IMR-90 (cell line): ENCODE measurements at regions not wholly inside any gene's neighbourhood (a gene's known extent, or its start where the extent isn't known, plus 50 kb on each side); places are given as distances from the start of the nearest gene placed in this dataset.

Experiments
- ATAC-seq: fragments of 200-7000 bp; cut with Tn5 transposase; 2 replicates; pipeline ENCODE4 v1.9.1; 2020; ENCODE audit warnings: low read depth, mild to moderate bottlenecking, moderate library complexity
- BruUV-seq: library from RNA; stranded (reverse); fragments of 400-500 nt; replicated peaks from 2 replicates; lab custom pipeline; 2021; lab: Mats Ljungman, UMichigan
- CTCF ChIA-PET: fragments of 300-600 bp; formaldehyde crosslinking; extraction: SDS; loops from one replicate; lab custom pipeline; 2021; ENCODE audit warnings: antibody characterized with exemption; lab: Yijun Ruan, JAX
- POLR2A ChIA-PET: fragments of 300-600 bp; sonication (Branson Sonifier 250); formaldehyde crosslinking; loops from one replicate; lab custom pipeline; 2022; ENCODE audit warnings: antibody characterized with exemption; ENCODE audit not compliant: unreplicated experiment; lab: Charles Lee
- DNase-seq: peaks from one replicate; pipeline ENCODE4 v3.0.0; 2013
- H2AFZ ChIP-seq: replicated peaks from 2 replicates; pipeline ENCODE3; 2013; ENCODE audit warnings: low read length, mild to moderate bottlenecking; ENCODE audit not compliant: poor library complexity
- H2AK5ac ChIP-seq: 2 replicates; pipeline ENCODE4 v1.6.1; 2013; ENCODE audit warnings: low read depth, low read length, inconsistent platforms
- H2AK9ac ChIP-seq: replicated peaks from 2 replicates; pipeline ENCODE3; 2013; ENCODE audit warnings: mild to moderate bottlenecking, low read depth, low read length, moderate library complexity; ENCODE audit not compliant: poor library complexity
- H2BK120ac ChIP-seq: 2 replicates; pipeline ENCODE4 v1.6.1; 2013; ENCODE audit warnings: low read depth, low read length, inconsistent platforms
- H2BK15ac ChIP-seq: 3 replicates; pipeline ENCODE4 v1.6.1; 2013; ENCODE audit warnings: low read depth, low read length, inconsistent platforms
- H2BK20ac ChIP-seq: 2 replicates; pipeline ENCODE4 v1.6.1; 2013; ENCODE audit warnings: low read depth, mild to moderate bottlenecking, inconsistent platforms, low read length, moderate library complexity
- H2BK5ac ChIP-seq: 2 replicates; pipeline ENCODE4 v1.6.1; 2013; ENCODE audit warnings: mild to moderate bottlenecking, low read depth, low read length, inconsistent platforms; ENCODE audit not compliant: poor library complexity, severe bottlenecking
- H3K14ac ChIP-seq: replicated peaks from 2 replicates; pipeline ENCODE4 v1.6.1; 2013; ENCODE audit warnings: low read depth, low read length, inconsistent platforms
- H3K18ac ChIP-seq: 2 replicates; pipeline ENCODE4 v1.6.1; 2013; ENCODE audit warnings: low read depth, low read length, control low read depth
- H3K23ac ChIP-seq: 2 replicates; pipeline ENCODE4 v1.6.1; 2013; ENCODE audit warnings: low read depth, low read length, inconsistent platforms
- H3K27ac ChIP-seq: 2 replicates; pipeline ENCODE4 v1.5.1; 2013; ENCODE audit warnings: mild to moderate bottlenecking, control low read depth, low read length; ENCODE audit not compliant: insufficient read depth
- H3K27me3 ChIP-seq: 2 replicates; pipeline ENCODE4 v1.6.1; 2013; ENCODE audit warnings: low read length; ENCODE audit not compliant: control insufficient read depth, insufficient read depth
- H3K36me3 ChIP-seq: 2 replicates; pipeline ENCODE4 v1.6.1; 2013; ENCODE audit warnings: low read length, mixed read lengths; ENCODE audit not compliant: control insufficient read depth, insufficient read depth
- H3K4ac ChIP-seq: 2 replicates; pipeline ENCODE4 v1.6.1; 2013; ENCODE audit warnings: low read depth, low read length, inconsistent platforms
- H3K4me1 ChIP-seq: 2 replicates; pipeline ENCODE4 v1.6.1; 2013; ENCODE audit warnings: low read length, mixed read lengths; ENCODE audit not compliant: control insufficient read depth, insufficient read depth
- H3K4me2 ChIP-seq: 2 replicates; pipeline ENCODE4 v1.6.1; 2013; ENCODE audit warnings: low read depth, mild to moderate bottlenecking, control low read depth, low read length, moderate library complexity
- H3K4me3 ChIP-seq: 2 replicates; pipeline ENCODE4 v1.5.1; 2013; ENCODE audit warnings: low read depth, mild to moderate bottlenecking, control low read depth, low read length, moderate library complexity; ENCODE audit not compliant: insufficient read depth
- H3K56ac ChIP-seq: 2 replicates; pipeline ENCODE4 v1.6.1; 2013; ENCODE audit warnings: low read length, inconsistent platforms; ENCODE audit not compliant: insufficient read depth; ENCODE audit errors: extremely low read depth
- H3K79me1 ChIP-seq, 2 experiments: 2 replicates each; pipeline ENCODE4 v1.6.1; 2013; ENCODE audit warnings: low read length in 2 of 2, inconsistent platforms in 1 of 2, low read depth in 1 of 2
- H3K9ac ChIP-seq: 2 replicates; pipeline ENCODE4 v1.6.1; 2013; ENCODE audit warnings: low read depth, low read length, control low read depth
- H3K9me1 ChIP-seq: 2 replicates; pipeline ENCODE4 v1.6.1; 2013; ENCODE audit warnings: low read length, inconsistent platforms; ENCODE audit not compliant: insufficient read depth
- H3K9me3 ChIP-seq: 2 replicates; pipeline ENCODE4 v1.6.1; 2013; ENCODE audit warnings: low read length; ENCODE audit not compliant: control insufficient read depth, insufficient read depth
- H4K20me1 ChIP-seq: 2 replicates; pipeline ENCODE4 v1.6.1; 2013; ENCODE audit warnings: low read length, inconsistent platforms; ENCODE audit not compliant: insufficient read depth
- H4K5ac ChIP-seq: 2 replicates; pipeline ENCODE4 v1.6.1; 2013; ENCODE audit warnings: mild to moderate bottlenecking, low read depth, low read length, control low read depth
- H4K8ac ChIP-seq, 2 experiments: 2 replicates each; pipeline ENCODE4 v1.6.1; 2013; ENCODE audit warnings: low read depth in 2 of 2, low read length in 2 of 2, control low read depth in 1 of 2, inconsistent platforms in 1 of 2
- H4K91ac ChIP-seq: 2 replicates; pipeline ENCODE4 v1.6.1; 2013; ENCODE audit warnings: low read depth, low read length, inconsistent platforms; ENCODE audit not compliant: insufficient read depth
- BHLHE40 ChIP-seq: fragments of 150-350 bp; IDR thresholded peaks from 2 replicates; pipeline ENCODE4 v1.6.1; 2016; ENCODE audit warnings: mild to moderate bottlenecking, low read depth, low read length
- CEBPB ChIP-seq: IDR thresholded peaks from 2 replicates; pipeline ENCODE4 v1.6.1; 2012; ENCODE audit warnings: low read depth, low read length, improper control_type of control experiment
- CTCF ChIP-seq: conservative IDR thresholded peaks from 2 replicates; pipeline ENCODE4 v1.5.1; 2012; ENCODE audit warnings: mild to moderate bottlenecking, low read depth, low read length, improper control_type of control experiment
- FOS ChIP-seq: fragments of 150-350 bp; IDR thresholded peaks from 2 replicates; pipeline ENCODE4 v1.6.1; 2016; ENCODE audit warnings: low read depth, low read length
- MAFK ChIP-seq: IDR thresholded peaks from 2 replicates; pipeline ENCODE4 v1.6.1; 2012; ENCODE audit warnings: low read depth, low read length, improper control_type of control experiment
- MAZ ChIP-seq: IDR thresholded peaks from 2 replicates; pipeline ENCODE4 v1.6.1; 2012; ENCODE audit warnings: low read depth, mild to moderate bottlenecking, low read length, improper control_type of control experiment, moderate library complexity, borderline replicate concordance
- MXI1 ChIP-seq: IDR thresholded peaks from 2 replicates; pipeline ENCODE4 v1.6.1; 2012; ENCODE audit warnings: low read depth, mild to moderate bottlenecking, low read length, moderate library complexity, borderline replicate concordance
- POLR2A ChIP-seq: IDR thresholded peaks from 2 replicates; pipeline ENCODE4 v1.6.1; 2012; ENCODE audit warnings: mild to moderate bottlenecking, low read depth, low read length
- RAD21 ChIP-seq: IDR thresholded peaks from 2 replicates; pipeline ENCODE4 v1.6.1; 2012; ENCODE audit warnings: low read length, improper control_type of control experiment
- SMC3 ChIP-seq: fragments of 150-350 bp; IDR thresholded peaks from 2 replicates; pipeline ENCODE4 v1.6.1; 2016; ENCODE audit warnings: low read depth, mild to moderate bottlenecking, antibody characterized with exemption, low read length, moderate library complexity
- WGBS, 2 experiments: methylation state at CpG; one replicate each; pipeline versions ENCODE4 v1.1.5 to v1.1.7; 2013; ENCODE audit warnings: missing lambda C conversion rate in 2 of 2; ENCODE audit not compliant: insufficient read length in 1 of 2; ENCODE audit errors: extremely low coverage in 2 of 2; 5-methylcytosine and 5-hydroxymethylcytosine counted together
- dilution Hi-C: fragments of 300-500 bp; cut with HindIII; formaldehyde crosslinking; loops from one replicate; pipeline ENCODE4 v1.14.3; 2018; ENCODE audit warnings: low sequenced_read_pairs; ENCODE audit not compliant: unreplicated experiment
- in situ Hi-C: fragments of 300-500 bp; cut with MboI; formaldehyde crosslinking; loops from 3 replicates; pipeline ENCODE4 v1.14.3; 2019; ENCODE audit warnings: low sequenced_read_pairs, inconsistent platforms, mixed read lengths
- intact Hi-C: fragments of 100-400 bp; cut with micrococcal nuclease; formaldehyde crosslinking; loops from 2 replicates; pipeline ENCODE4 v1.10.0; 2022

- Histone ChIP-seq H2AFZ (no peak overlapping the region), H2AK9ac (no peak overlapping the region), H2BK20ac (peak overlapping the region; percentile 4; the same call in 1 of the 2 replicates), H2AK5ac (peak overlapping the region; percentile 51), H3K79me1 (peaks cover 0 to 2% of the 10 kb centered on the region in 2 experiments; a peak in 1 of 4 replicates), H3K9me1 (peaks cover 3% of the 10 kb centered on the region), H3K36me3 (no peaks in the 10 kb centered on the region), H3K14ac (0 out of 2 replicates have a peak overlapping the region, but pooled peaks have one; percentile 10), H3K56ac (no peak overlapping the region), H4K20me1 (no peaks in the 10 kb centered on the region), H2BK5ac (no peak overlapping the region), H3K27me3 (no peaks in the 10 kb centered on the region), H4K5ac (no peak overlapping the region), H3K18ac (no peak overlapping the region), H3K9me3 (no peaks in the 10 kb centered on the region), H2BK15ac (peak overlapping the region; percentile 24; the same call in 1 of the 3 replicates), H4K8ac (0 out of 4 replicates have a peak overlapping the region, but pooled peaks of 1 of the 2 experiments have one; percentile 25), H3K4ac (peak overlapping the region; percentile 12; the same call in 1 of the 2 replicates), H3K4me1 (peaks cover 7% of the 10 kb centered on the region; the same call in 1 of the 2 replicates), H3K4me3 (no peak overlapping the region), H4K91ac (no peak overlapping the region), H3K4me2 (peak overlapping the region; percentile 61), H3K23ac (peak overlapping the region; percentile 28; the same call in 1 of the 2 replicates), H3K9ac (no peak overlapping the region), H2BK120ac (peak overlapping the region; percentile 60), H3K27ac (no peak overlapping the region)
- intact Hi-C loops (no loop called here), dilution Hi-C loops (no loop called here), in situ Hi-C loops (loop anchor here (25.0 kb wide), 1 partner anchor 383 kb away; no protein-coding TSS in a partner anchor)
- TF ChIP-seq MXI1 (no peak), CTCF (no peak), CEBPB (peak; percentile 45; the same call in 1 of the 2 replicates), BHLHE40 (peak; percentile 59), MAZ (no peak; the same call in 1 of the 2 replicates), FOS (peak; percentile 97), POLR2A (peak; percentile 33; the same call in 1 of the 2 replicates), MAFK (peak; percentile 55), RAD21 (peak; percentile 22), SMC3 (peak; percentile 10; the same call in 1 of the 2 replicates)
- ATAC-seq, result peak; percentile 87
- DNase-seq, result peak; percentile 99
- ChIA-PET CTCF (no interaction called here), POLR2A (interaction anchor here (0.7 kb wide), 1 partner anchor 46 kb away, joined by 3 read pairs; no protein-coding TSS in a partner anchor)
- no TSS peak for BruUV-seq
- WGBS, 2 experiments, result 0% methylated on average over 2 of the region's 4 CpGs; no CpG with 5 or more reads in 1 of the 2 experiments
Measured at GRCh38 chr12:65695113-65695865, 129.0 kb upstream of the HMGA2 start.
